A673 (cell line): ENCODE measurements at regions not wholly inside any gene's neighbourhood (a gene's known extent, or its start where the extent isn't known, plus 50 kb on each side); places are given as distances from the start of the nearest gene placed in this dataset.

ENCODE experiments used
- EZH2 ChIP-seq: fragments of 200-600 bp; sonication (generic); IDR thresholded peaks from 2 replicates; pipeline ENCODE4 v1.6.1; 2017; ENCODE audit warnings: borderline replicate concordance, low read depth, mild to moderate bottlenecking, mixed read lengths, antibody characterized with exemption, low read length; ENCODE audit not compliant: poor library complexity, severe bottlenecking
- TF ChIP-seq, protein P1 (sequence below): fragments of 300-800, 200-600 bp; sonication (generic); conservative IDR thresholded peaks from 2 replicates; pipeline ENCODE4 v1.5.1; 2017; ENCODE audit warnings: low read depth, mild to moderate bottlenecking, antibody characterized with exemption, low read length, moderate library complexity, mixed read lengths

- TF ChIP-seq, protein P1, sequence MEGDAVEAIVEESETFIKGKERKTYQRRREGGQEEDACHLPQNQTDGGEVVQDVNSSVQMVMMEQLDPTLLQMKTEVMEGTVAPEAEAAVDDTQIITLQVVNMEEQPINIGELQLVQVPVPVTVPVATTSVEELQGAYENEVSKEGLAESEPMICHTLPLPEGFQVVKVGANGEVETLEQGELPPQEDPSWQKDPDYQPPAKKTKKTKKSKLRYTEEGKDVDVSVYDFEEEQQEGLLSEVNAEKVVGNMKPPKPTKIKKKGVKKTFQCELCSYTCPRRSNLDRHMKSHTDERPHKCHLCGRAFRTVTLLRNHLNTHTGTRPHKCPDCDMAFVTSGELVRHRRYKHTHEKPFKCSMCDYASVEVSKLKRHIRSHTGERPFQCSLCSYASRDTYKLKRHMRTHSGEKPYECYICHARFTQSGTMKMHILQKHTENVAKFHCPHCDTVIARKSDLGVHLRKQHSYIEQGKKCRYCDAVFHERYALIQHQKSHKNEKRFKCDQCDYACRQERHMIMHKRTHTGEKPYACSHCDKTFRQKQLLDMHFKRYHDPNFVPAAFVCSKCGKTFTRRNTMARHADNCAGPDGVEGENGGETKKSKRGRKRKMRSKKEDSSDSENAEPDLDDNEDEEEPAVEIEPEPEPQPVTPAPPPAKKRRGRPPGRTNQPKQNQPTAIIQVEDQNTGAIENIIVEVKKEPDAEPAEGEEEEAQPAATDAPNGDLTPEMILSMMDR: no peak
- TF ChIP-seq EZH2: no peak
Observed at GRCh38 chr11:79675081-79675480, 234.3 kb upstream of the TENM4 start.
